GM12878 (cell line): ENCODE measurements at regions not wholly inside any gene's neighbourhood (a gene's known extent, or its start where the extent isn't known, plus 50 kb on each side); places are given as distances from the start of the nearest gene placed in this dataset.

Experiments
- ATAC-seq: fragments of 200-7000 bp; cut with Tn5 transposase; 3 replicates; pipeline ENCODE4 v1.9.1; 2020; ENCODE audit warnings: mild to moderate bottlenecking, moderate library complexity
- BruUV-seq: library from RNA; stranded (reverse); fragments of 400-500 nt; replicated peaks from 2 replicates; lab custom pipeline; 2021; lab: Mats Ljungman, UMichigan
- CTCF ChIA-PET: fragments of 300-600 bp; sonication (Branson Sonifier 250); formaldehyde crosslinking; extraction: SDS; loops from one replicate; lab custom pipeline; 2021; ENCODE audit warnings: inconsistent platforms; lab: Yijun Ruan, JAX
- POLR2A ChIA-PET: fragments of 350-600 bp; formaldehyde crosslinking; extraction: SDS; loops from one replicate; lab custom pipeline; 2021; ENCODE audit warnings: inconsistent platforms; lab: Charles Lee
- RAD21 ChIA-PET: fragments of 300-600 bp; sonication (Branson Sonifier 250); formaldehyde crosslinking; loops from one replicate; lab custom pipeline; 2023; ENCODE audit warnings: antibody characterized with exemption; ENCODE audit not compliant: unreplicated experiment; lab: Charles Lee
- SMC1A ChIA-PET: fragments of 300-600 bp; sonication (Branson Sonifier 250); formaldehyde crosslinking; loops from one replicate; lab custom pipeline; 2023; ENCODE audit not compliant: unreplicated experiment, uncharacterized antibody; lab: Charles Lee
- DNase-seq: peaks from one replicate; pipeline ENCODE4 v3.0.0-alpha.2; 2011; ENCODE audit warnings: low read depth, low spot score
- FAIRE-seq: peaks from 3 replicates; lab custom pipeline; 2011; peaks lifted over from hg19 to GRCh38; lab: Jason Lieb, UNC
- H2AFZ ChIP-seq: 2 replicates; pipeline ENCODE4 v1.6.0; 2011; ENCODE audit warnings: low read depth, low read length, control low read depth; ENCODE audit not compliant: control insufficient read depth
- H3K27ac ChIP-seq: 2 replicates; pipeline ENCODE4 v1.5.1; 2011; ENCODE audit warnings: control low read depth; ENCODE audit not compliant: control insufficient read depth, insufficient read depth
- H3K27me3 ChIP-seq, 2 experiments: replicated peaks in 1 of 2; 2 replicates each; pipeline versions ENCODE4 v1.6.0 to v1.6.1; 2011; ENCODE audit warnings: low read length in 1 of 2; ENCODE audit not compliant: control insufficient read depth in 2 of 2, insufficient read depth in 2 of 2
- H3K36me3 ChIP-seq, 2 experiments: 2 replicates each; pipeline ENCODE4 v1.5.1; 2011; ENCODE audit warnings: low read length in 1 of 2; ENCODE audit not compliant: control insufficient read depth in 2 of 2, insufficient read depth in 2 of 2
- H3K4me1 ChIP-seq: 2 replicates; pipeline ENCODE4 v1.6.1; 2011; ENCODE audit warnings: mild to moderate bottlenecking, low read length, moderate library complexity, mixed read lengths; ENCODE audit not compliant: control insufficient read depth, insufficient read depth
- H3K4me2 ChIP-seq: 2 replicates; pipeline ENCODE4 v1.6.0; 2011; ENCODE audit warnings: control low read depth; ENCODE audit not compliant: control insufficient read depth, insufficient read depth
- H3K4me3 ChIP-seq: fragments of 200-600 bp; sonication (generic); 2 replicates; pipeline ENCODE4 v1.5.1; 2016
- H3K79me2 ChIP-seq: 2 replicates; pipeline ENCODE4 v1.6.0; 2011; ENCODE audit warnings: low read length; ENCODE audit not compliant: control insufficient read depth, insufficient read depth
- H3K9ac ChIP-seq: 2 replicates; pipeline ENCODE4 v1.8.0; 2011; ENCODE audit warnings: low read length, control low read depth, mixed read lengths; ENCODE audit not compliant: control insufficient read depth, insufficient read depth
- H3K9me3 ChIP-seq: replicated peaks from 3 replicates; pipeline ENCODE4 v1.5.1; 2011; ENCODE audit warnings: mild to moderate bottlenecking, low read length; ENCODE audit not compliant: control insufficient read depth, insufficient read depth
- H4K20me1 ChIP-seq: 2 replicates; pipeline ENCODE4 v1.6.0; 2011; ENCODE audit not compliant: control insufficient read depth, insufficient read depth
- ASH2L ChIP-seq: fragments of 300-600, 200-600 bp; sonication (generic); IDR thresholded peaks from 2 replicates; pipeline ENCODE4 v1.6.1; 2017; ENCODE audit warnings: low read depth, mild to moderate bottlenecking, borderline replicate concordance
- HSF1 ChIP-seq: fragments of 150-350 bp; IDR thresholded peaks from 2 replicates; pipeline ENCODE4 v1.6.1; 2014; ENCODE audit warnings: mild to moderate bottlenecking, low read depth, low read length
- JUNB ChIP-seq: IDR thresholded peaks from 2 replicates; pipeline ENCODE4 v1.6.1; 2016; ENCODE audit warnings: antibody characterized with exemption, mild to moderate bottlenecking
- LARP7 ChIP-seq: fragments of 450-650 bp; IDR thresholded peaks from 2 replicates; pipeline ENCODE4 v1.6.1; 2017; ENCODE audit warnings: mild to moderate bottlenecking
- NR2C1 ChIP-seq: fragments of 450-650 bp; IDR thresholded peaks from 2 replicates; pipeline ENCODE4 v1.6.1; 2017; ENCODE audit warnings: antibody characterized with exemption, mild to moderate bottlenecking, moderate library complexity
- PAX8 ChIP-seq: fragments of 450-650 bp; IDR thresholded peaks from 2 replicates; pipeline ENCODE4 v1.6.1; 2017; ENCODE audit warnings: mild to moderate bottlenecking, moderate library complexity
- RB1 ChIP-seq: fragments of 450-650 bp; formaldehyde crosslinking; IDR thresholded peaks from 2 replicates; pipeline ENCODE4 v1.6.1; 2017; ENCODE audit warnings: mild to moderate bottlenecking, borderline replicate concordance
- RELB ChIP-seq: fragments of 450-650 bp; IDR thresholded peaks from 2 replicates; pipeline ENCODE4 v1.6.1; 2017; ENCODE audit warnings: low read depth, mild to moderate bottlenecking, moderate library complexity
- RFX5 ChIP-seq: IDR thresholded peaks from 2 replicates; pipeline ENCODE4 v1.6.1; 2011; ENCODE audit warnings: low read depth, low read length, improper control_type of control experiment
- ZBTB33 ChIP-seq: fragments of 450-650 bp; IDR thresholded peaks from 2 replicates; pipeline ENCODE4 v1.6.1; 2017; ENCODE audit warnings: mild to moderate bottlenecking
- ZNF217 ChIP-seq: fragments of 450-650 bp; IDR thresholded peaks from 2 replicates; pipeline ENCODE4 v1.6.1; 2017; ENCODE audit warnings: antibody characterized with exemption, mild to moderate bottlenecking
- ZSCAN29 ChIP-seq: fragments of 450-650 bp; IDR thresholded peaks from 2 replicates; pipeline ENCODE4 v1.6.1; 2017; ENCODE audit warnings: mild to moderate bottlenecking, moderate library complexity
- WGBS: methylation state at CpG from one replicate; pipeline ENCODE4 v1.1.6; 2016; ENCODE audit warnings: low lambda C conversion rate; ENCODE audit not compliant: insufficient replicate concordance, insufficient coverage; ENCODE audit errors: missing lambda C conversion rate; 5-methylcytosine and 5-hydroxymethylcytosine counted together
- in situ Hi-C: fragments of 300-500 bp; cut with MboI; formaldehyde crosslinking; loops from 9 replicates; pipeline ENCODE4 v1.14.3; 2018; ENCODE audit warnings: mixed read lengths
- intact Hi-C: fragments of 100-400 bp; cut with micrococcal nuclease; formaldehyde crosslinking; loops from one replicate; pipeline ENCODE4 v1.14.2; 2022; ENCODE audit not compliant: unreplicated experiment

GRCh38 chr10:63772491-63772890 is 251.3 kb downstream of the REEP3 start:
- no peak overlapping the region for H2AFZ ChIP-seq
- H3K36me3 ChIP-seq: no peaks in the 10 kb centered on the region
- no peak overlapping the region for H3K4me3 ChIP-seq
- H3K79me2 ChIP-seq: no peaks in the 10 kb centered on the region
- no peak overlapping the region for H3K27ac ChIP-seq
- CTCF ChIA-PET: no interaction called here
- H3K9ac ChIP-seq: no peak overlapping the region
- intact Hi-C loops (no loop called here), in situ Hi-C loops (no loop called here)
- SMC1A ChIA-PET: no interaction called here
- RAD21 ChIA-PET: interaction anchor here (0.9 kb wide), 1 partner anchor 615 kb away, joined by 3 read pairs; no protein-coding TSS in a partner anchor
- no peaks in the 10 kb centered on the region for H3K4me1 ChIP-seq
- no peaks in the 10 kb centered on the region; a peak in 1 of 4 replicates for H3K27me3 ChIP-seq
- whole genome bisulfite sequencing: 81% methylated on average over 1 of the region's 1 CpG
- DNase-seq (no peak), ATAC-seq (no peak), FAIRE-seq (no peak)
- no peaks in the 10 kb centered on the region for H3K9me3 ChIP-seq
- POLR2A ChIA-PET: no interaction called here
- BruUV-seq: no TSS peak
- H3K4me2 ChIP-seq: no peak overlapping the region
- no peak for TF ChIP-seq ZSCAN29
- no peak for TF ChIP-seq PAX8
- TF ChIP-seq ZNF217: no peak
- TF ChIP-seq LARP7: no peak
- no peaks in the 10 kb centered on the region for H4K20me1 ChIP-seq

GRCh38 chr10:63773106-63773505 is 251.9 kb downstream of the REEP3 start:
- Histone ChIP-seq H3K4me3 (no peak overlapping the region), H3K27ac (no peak overlapping the region), H3K36me3 (no peaks in the 10 kb centered on the region), H3K27me3 (no peaks in the 10 kb centered on the region; a peak in 1 of 4 replicates), H3K9ac (no peak overlapping the region), H2AFZ (no peak overlapping the region), H3K4me2 (no peak overlapping the region), H3K79me2 (no peaks in the 10 kb centered on the region), H3K4me1 (no peaks in the 10 kb centered on the region), H4K20me1 (no peaks in the 10 kb centered on the region), H3K9me3 (no peaks in the 10 kb centered on the region)
- ChIA-PET POLR2A (no interaction called here), RAD21 (no interaction called here), CTCF (no interaction called here), SMC1A (no interaction called here)
- no peak for DNase-seq
- TF ChIP-seq JUNB (no peak), RB1 (no peak), RELB (no peak), NR2C1 (no peak), ZBTB33 (no peak), RFX5 (no peak), ASH2L (no peak), HSF1 (no peak)
- WGBS: 0% methylated on average over 1 of the region's 1 CpG
- BruUV-seq: no TSS peak
- ATAC-seq: no peak
- intact Hi-C loops: no loop called here
- in situ Hi-C loops: no loop called here
- FAIRE-seq: no peak
